ENCODE measurements at regions not wholly inside any gene's neighbourhood (a gene's known extent, or its start where the extent isn't known, plus 50 kb on each side); places are given as distances from the start of the nearest gene placed in this dataset.

DNA sequence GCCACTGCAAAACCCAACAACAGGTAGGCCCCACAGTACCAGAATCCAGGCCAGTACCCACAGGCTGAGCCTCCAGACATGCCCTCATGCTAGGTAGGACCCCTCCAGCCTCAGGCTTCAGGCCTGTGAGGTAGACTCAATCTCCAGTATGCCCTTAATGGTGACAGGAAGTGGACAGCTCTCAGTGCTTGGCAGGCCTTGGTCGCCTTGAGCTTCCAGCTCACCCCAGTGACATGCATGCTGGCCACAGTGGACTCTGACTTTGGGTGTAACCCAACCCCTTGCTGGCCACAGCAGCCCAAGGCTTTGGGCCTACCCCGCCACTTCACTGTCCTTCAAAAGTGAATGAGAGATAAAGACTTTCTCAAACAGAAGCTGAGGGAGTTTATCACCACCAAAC, 324.2 kb downstream of the ANTXR2 start:
- TF ChIP-seq CTCF (IDR thresholded peaks at IDR 0.05; ENCODE audit: poor library complexity) (no peak), EZH2 (IDR thresholded peaks at IDR 0.05; ENCODE audit: borderline replicate concordance) (no peak), EZH2phosphoT487 (IDR thresholded peaks at IDR 0.05; ENCODE audit: low read depth, severe bottlenecking, unreplicated experiment) (no peak)

Measured in hepatocyte (in vitro differentiated cells).